D721Med (cell line): ENCODE measurements at regions not wholly inside any gene's neighbourhood (a gene's known extent, or its start where the extent isn't known, plus 50 kb on each side); places are given as distances from the start of the nearest gene placed in this dataset.
A peak's percentile ranks its signal among the peaks of the same experiment; 100 is the strongest.

Experiments used
- DNase-seq: peaks from one replicate; pipeline ENCODE4 v3.0.0; 2011; ENCODE audit warnings: low spot score; ENCODE audit not compliant: insufficient read length
- FAIRE-seq: peaks from 2 replicates; lab custom pipeline; 2011; peaks lifted over from hg19 to GRCh38; lab: Jason Lieb, UNC
- TF ChIP-seq, protein P1 (sequence below): IDR thresholded peaks from 2 replicates; pipeline ENCODE4 v1.5.1; 2012; ENCODE audit warnings: mild to moderate bottlenecking, control low read depth; ENCODE audit not compliant: insufficient read depth; ENCODE audit errors: missing control alignments

DNA sequence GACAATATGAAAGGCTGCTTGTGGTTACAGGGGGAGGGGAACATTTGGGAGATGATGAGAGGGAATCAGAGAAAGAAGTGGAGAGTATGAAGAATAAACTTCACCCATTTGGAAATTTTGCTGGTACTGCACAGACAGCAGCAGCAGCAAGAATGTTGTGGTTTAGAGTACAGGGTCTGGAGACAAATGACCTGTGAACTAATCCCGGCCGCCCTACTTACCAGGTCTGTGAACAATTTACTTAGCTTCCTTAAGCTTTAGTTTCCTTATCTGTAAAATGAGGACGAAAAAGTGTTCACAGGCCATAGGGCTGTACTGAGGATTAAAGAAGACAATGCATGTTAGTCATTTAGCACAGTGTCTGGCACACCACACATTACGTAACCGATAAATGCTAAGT is 685.4 kb upstream of the CELF4 start:
- TF ChIP-seq, protein P1, sequence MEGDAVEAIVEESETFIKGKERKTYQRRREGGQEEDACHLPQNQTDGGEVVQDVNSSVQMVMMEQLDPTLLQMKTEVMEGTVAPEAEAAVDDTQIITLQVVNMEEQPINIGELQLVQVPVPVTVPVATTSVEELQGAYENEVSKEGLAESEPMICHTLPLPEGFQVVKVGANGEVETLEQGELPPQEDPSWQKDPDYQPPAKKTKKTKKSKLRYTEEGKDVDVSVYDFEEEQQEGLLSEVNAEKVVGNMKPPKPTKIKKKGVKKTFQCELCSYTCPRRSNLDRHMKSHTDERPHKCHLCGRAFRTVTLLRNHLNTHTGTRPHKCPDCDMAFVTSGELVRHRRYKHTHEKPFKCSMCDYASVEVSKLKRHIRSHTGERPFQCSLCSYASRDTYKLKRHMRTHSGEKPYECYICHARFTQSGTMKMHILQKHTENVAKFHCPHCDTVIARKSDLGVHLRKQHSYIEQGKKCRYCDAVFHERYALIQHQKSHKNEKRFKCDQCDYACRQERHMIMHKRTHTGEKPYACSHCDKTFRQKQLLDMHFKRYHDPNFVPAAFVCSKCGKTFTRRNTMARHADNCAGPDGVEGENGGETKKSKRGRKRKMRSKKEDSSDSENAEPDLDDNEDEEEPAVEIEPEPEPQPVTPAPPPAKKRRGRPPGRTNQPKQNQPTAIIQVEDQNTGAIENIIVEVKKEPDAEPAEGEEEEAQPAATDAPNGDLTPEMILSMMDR, result no peak
- no peak for FAIRE-seq
- no peak for DNase-seq

DNA sequence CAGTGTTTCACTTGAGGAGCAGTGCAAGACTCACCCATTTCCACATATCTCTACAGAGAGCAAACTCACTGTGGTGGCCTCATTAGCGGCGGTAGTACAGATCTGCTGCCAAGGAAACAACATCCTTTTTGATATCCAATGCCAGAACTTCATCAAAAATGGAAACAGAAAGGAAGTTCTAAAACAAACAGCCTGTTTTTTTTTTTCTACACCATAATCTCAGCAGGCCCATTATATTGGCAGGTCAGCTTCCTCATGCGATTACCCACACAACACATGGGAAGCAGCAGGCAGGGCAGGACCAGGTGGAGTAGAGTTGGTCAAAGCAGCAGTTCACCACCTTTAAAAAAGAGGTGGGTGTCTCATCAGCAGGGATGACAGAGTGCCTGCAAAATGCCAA is 678.9 kb upstream of the CELF4 start:
- TF ChIP-seq, protein P1, result no peak
- FAIRE-seq, result no peak
- no peak for DNase-seq

DNA sequence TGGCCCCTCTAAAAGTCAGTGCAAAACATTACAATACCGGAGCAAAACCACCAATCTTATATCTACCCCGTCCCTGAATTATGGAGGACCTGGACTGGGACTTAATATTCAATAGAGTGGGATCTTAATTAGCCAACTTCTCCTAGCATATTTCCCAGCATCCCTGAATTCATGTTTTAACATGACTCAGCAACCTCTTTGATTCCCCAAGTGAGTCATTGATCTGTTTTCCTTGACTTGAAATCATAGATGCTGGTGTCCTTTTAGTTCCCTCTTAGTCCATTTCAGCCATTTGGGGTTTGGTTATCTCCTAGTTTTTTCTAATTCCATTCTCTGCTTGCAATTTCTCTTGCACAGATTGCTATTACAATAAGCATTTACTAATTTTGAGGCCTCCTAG is 677.7 kb upstream of the CELF4 start:
- DNase-seq (no peak), FAIRE-seq (no peak)
- TF ChIP-seq, protein P1, result no peak

DNA sequence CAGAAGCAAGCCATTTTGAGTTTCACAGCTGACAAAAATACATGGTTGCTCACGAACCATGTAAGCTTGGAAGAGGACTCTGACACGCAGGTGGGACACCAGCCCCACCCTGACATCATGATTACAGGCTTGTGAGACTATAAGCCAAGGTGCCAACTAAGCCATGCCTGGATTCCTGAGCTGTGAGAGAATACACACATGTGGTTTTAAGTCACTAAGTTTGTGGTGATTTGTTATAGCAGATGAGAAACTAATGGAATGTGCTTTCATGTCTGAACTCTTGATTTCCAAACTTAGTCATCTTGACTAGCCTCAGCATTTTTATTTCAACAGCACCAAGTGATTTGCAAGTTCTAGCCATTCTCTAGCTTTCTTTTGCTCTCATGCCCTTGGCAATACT is 676.1 kb upstream of the CELF4 start:
- FAIRE-seq, result no peak
- TF ChIP-seq, protein P1, result no peak
- DNase-seq, result no peak

DNA sequence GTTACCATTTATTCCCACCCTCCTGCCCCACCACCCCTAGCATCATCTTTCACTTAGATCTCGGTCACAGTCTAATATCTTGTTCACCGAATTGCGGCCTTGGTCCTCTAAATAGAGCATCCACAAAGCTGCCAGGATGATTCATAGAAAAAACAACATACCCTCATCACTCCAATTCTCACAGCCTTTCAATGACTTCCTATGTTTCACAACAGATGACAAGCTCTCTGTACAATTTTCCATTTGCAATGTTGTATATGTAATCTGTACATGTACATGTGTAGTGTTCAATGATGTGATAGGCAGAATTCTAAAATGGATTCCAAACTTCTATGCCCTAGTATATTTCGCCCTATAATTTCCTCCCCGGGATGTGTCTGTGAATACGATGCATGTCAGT is 675.6 kb upstream of the CELF4 start:
- DNase-seq, result no peak
- FAIRE-seq, result peak; percentile 69
- TF ChIP-seq, protein P1, result no peak

DNA sequence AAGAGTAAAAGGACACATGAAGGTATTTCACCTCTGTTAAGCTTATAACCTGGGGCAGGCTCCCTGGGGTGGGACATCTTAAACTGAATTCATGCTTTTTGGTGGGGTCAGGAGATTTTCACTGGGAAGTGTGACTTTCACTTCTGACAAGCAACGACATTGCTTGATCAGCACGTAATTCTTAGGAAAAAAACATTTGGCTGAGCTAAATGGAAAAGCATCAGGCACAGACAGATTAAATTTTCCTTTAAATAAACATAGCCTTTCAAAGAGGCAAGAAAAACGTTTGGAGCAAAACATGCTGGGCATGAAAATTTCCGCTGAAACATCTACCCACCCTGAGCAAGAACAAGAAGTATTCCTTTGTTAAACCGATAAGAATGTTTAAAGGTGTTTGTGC is 674.0 kb upstream of the CELF4 start:
- DNase-seq (no peak), FAIRE-seq (no peak)
- TF ChIP-seq, protein P1, result no peak

DNA sequence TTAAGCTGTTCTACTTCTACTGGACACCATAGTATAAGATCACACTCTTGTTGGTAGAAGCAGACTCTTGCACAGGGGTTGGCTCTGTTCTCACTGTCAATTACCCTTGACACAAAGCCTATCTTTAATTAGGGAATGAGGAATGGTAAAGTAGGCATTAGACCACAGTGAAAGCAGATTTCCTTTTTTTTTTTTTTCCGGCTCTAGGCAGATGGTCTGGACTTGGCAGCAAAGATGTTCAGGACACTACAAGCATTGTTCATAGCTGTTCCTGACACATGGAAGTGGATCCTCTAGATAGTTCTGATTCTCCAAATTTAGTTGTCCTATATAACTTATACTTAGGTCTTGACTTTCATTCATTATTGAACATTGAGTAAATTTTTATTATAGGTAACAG is 672.2 kb upstream of the CELF4 start:
- FAIRE-seq, result peak; percentile 92
- no peak for DNase-seq

More for the DNA sequence above, 672.2 kb upstream of the CELF4 start:
- TF ChIP-seq, protein P1, result no peak
